CD14-positive monocyte (primary cell): ENCODE measurements at regions not wholly inside any gene's neighbourhood (a gene's known extent, or its start where the extent isn't known, plus 50 kb on each side); places are given as distances from the start of the nearest gene placed in this dataset.

Source experiments
- DNase-seq, 3 donors: peaks; one replicate each; pipeline ENCODE4 v3.0.0-alpha.2; 2011 to 2022
- H2AFZ ChIP-seq: 2 replicates; pipeline ENCODE4 v1.6.0; 2012; ENCODE audit warnings: mild to moderate bottlenecking, low read depth, low read length, inconsistent platforms; ENCODE audit not compliant: insufficient read depth, poor library complexity, severe bottlenecking
- H3K27ac ChIP-seq, 2 donors: 1 replicate in 1 of 2; 2 replicates in 1 of 2; pipeline ENCODE4 v1.5.1; 2012 to 2013; ENCODE audit warnings: low read length in 2 of 2, control low read depth in 1 of 2, inconsistent platforms in 1 of 2, low read depth in 1 of 2, mild to moderate bottlenecking in 1 of 2
- H3K27me3 ChIP-seq, 2 donors: one replicate each; pipeline versions ENCODE4 v1.6.0 to v1.6.1; 2011 to 2013; ENCODE audit warnings: low read length in 2 of 2; ENCODE audit not compliant: control insufficient read depth in 2 of 2, insufficient read depth in 2 of 2
- H3K36me3 ChIP-seq, 2 donors: replicated peaks in 1 of 2; 1 replicate in 1 of 2; 2 replicates in 1 of 2; pipeline versions ENCODE4 v1.5.1 to v1.6.1; 2012 to 2013; ENCODE audit warnings: low read length in 2 of 2, control low read depth in 1 of 2, inconsistent platforms in 1 of 2, mild to moderate bottlenecking in 1 of 2; ENCODE audit not compliant: insufficient read depth in 2 of 2, control insufficient read depth in 1 of 2
- H3K4me1 ChIP-seq, 2 donors: 1 replicate in 1 of 2; 2 replicates in 1 of 2; pipeline versions ENCODE4 v1.5.1 to v1.6.1; 2012 to 2013; ENCODE audit warnings: low read length in 2 of 2, control low read depth in 1 of 2, inconsistent platforms in 1 of 2, mild to moderate bottlenecking in 1 of 2, moderate library complexity in 1 of 2; ENCODE audit not compliant: insufficient read depth in 2 of 2, control insufficient read depth in 1 of 2
- H3K4me2 ChIP-seq: replicated peaks from 2 replicates; pipeline ENCODE3; 2012; ENCODE audit warnings: low read length, moderate library complexity, mild to moderate bottlenecking; ENCODE audit not compliant: poor library complexity, severe bottlenecking; ENCODE audit errors: extremely low read depth
- H3K4me3 ChIP-seq, 3 experiments: fragments of 200-600 bp in 1 of 3; sonication (generic) in 1 of 3; replicated peaks in 1 of 3; 1 replicate in 2 of 3; 2 replicates in 1 of 3; pipeline ENCODE4 v1.5.1; 2011 to 2013; ENCODE audit warnings: low read length in 3 of 3, mild to moderate bottlenecking in 3 of 3, control low read depth in 2 of 3, low read depth in 2 of 3, inconsistent platforms in 1 of 3, moderate library complexity in 1 of 3
- H3K79me2 ChIP-seq: 2 replicates; pipeline ENCODE4 v1.6.0; 2012; ENCODE audit warnings: mild to moderate bottlenecking, control low read depth, inconsistent platforms, low read length, moderate library complexity; ENCODE audit not compliant: insufficient read depth
- H3K9ac ChIP-seq: 2 replicates; pipeline ENCODE4 v1.6.0; 2017; ENCODE audit warnings: low read length, mild to moderate bottlenecking; ENCODE audit not compliant: insufficient read depth, poor library complexity, severe bottlenecking
- H3K9me3 ChIP-seq, 2 donors: replicated peaks in 1 of 2; 1 replicate in 1 of 2; 2 replicates in 1 of 2; pipeline versions ENCODE4 v1.5.1 to v1.6.1; 2012 to 2013; ENCODE audit warnings: low read length in 2 of 2, control low read depth in 1 of 2; ENCODE audit not compliant: control insufficient read depth in 1 of 2, insufficient read depth in 1 of 2
- H4K20me1 ChIP-seq: 2 replicates; pipeline ENCODE4 v1.6.0; 2012; ENCODE audit warnings: mild to moderate bottlenecking, low read length, control low read depth, moderate library complexity; ENCODE audit not compliant: insufficient read depth
- H3K27ac Mint-ChIP-seq, 7 donors: one replicate each; pipeline ENCODE4 v1.8.0; 2020; ENCODE audit warnings: mild to moderate bottlenecking in 7 of 7, mixed read lengths in 7 of 7, moderate library complexity in 6 of 7, inconsistent platforms in 2 of 7
- H3K27me3 Mint-ChIP-seq, 3 donors: one replicate each; pipeline ENCODE4 v1.8.0; 2021 to 2022; ENCODE audit warnings: low read depth in 3 of 3, mild to moderate bottlenecking in 3 of 3, mixed read lengths in 3 of 3, moderate library complexity in 3 of 3, inconsistent platforms in 1 of 3
- H3K36me3 Mint-ChIP-seq, 2 donors: one replicate each; pipeline ENCODE4 v1.8.0; 2020; ENCODE audit warnings: mixed read lengths in 2 of 2, inconsistent platforms in 1 of 2, mild to moderate bottlenecking in 1 of 2
- H3K4me1 Mint-ChIP-seq: one replicate; pipeline ENCODE4 v1.8.0; 2020; ENCODE audit warnings: mild to moderate bottlenecking, mixed read lengths
- H3K4me3 Mint-ChIP-seq, 2 donors: one replicate each; pipeline ENCODE4 v1.8.0; 2020; ENCODE audit warnings: mild to moderate bottlenecking in 2 of 2, mixed read lengths in 2 of 2, moderate library complexity in 1 of 2
- H3K9me3 Mint-ChIP-seq, 7 donors: one replicate each; pipeline ENCODE4 v1.8.0; 2020 to 2022; ENCODE audit warnings: mixed read lengths in 7 of 7, mild to moderate bottlenecking in 6 of 7, moderate library complexity in 6 of 7, inconsistent platforms in 2 of 7
- WGBS: methylation state at CpG from one replicate; pipeline ENCODE4 v1.1.5; 2013; ENCODE audit warnings: missing lambda C conversion rate; ENCODE audit not compliant: insufficient coverage; 5-methylcytosine and 5-hydroxymethylcytosine counted together
- intact Hi-C, 2 donors: fragments of 100-400 bp; cut with micrococcal nuclease; formaldehyde crosslinking; loops; one replicate each; pipeline versions ENCODE4 v1.15.0 to v1.15.1; 2023
- TF ChIP-seq, protein P1 (sequence below): fragments of 200-600 bp; IDR thresholded peaks from one replicate; pipeline ENCODE4 v1.8.0; 2022; ENCODE audit warnings: antibody characterized with exemption, mild to moderate bottlenecking

DNA sequence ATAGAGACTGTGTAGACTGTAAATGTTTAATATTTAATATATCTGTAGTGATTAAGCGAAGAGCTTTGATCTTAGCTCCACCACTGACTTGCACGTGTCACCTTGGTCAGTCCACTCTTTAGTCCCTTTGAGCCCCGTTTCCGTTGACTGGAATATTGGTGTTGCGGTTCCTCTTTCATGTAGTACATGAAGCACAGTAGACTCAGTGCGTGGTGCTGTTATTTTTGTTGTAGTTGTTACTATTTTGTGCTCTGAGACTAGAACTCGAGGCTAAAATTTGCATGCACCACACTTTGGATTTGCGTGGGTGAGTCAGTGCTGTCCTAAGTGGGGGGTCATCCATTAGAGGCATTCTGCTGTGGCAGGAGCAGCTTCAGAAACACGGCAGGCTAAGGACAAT is 291.4 kb downstream of the QKI start:
- no peaks in the 10 kb centered on the region for H3K79me2 ChIP-seq
- no peak overlapping the region for H3K27ac ChIP-seq
- H3K9ac ChIP-seq, result no peak overlapping the region
- whole genome bisulfite sequencing, result 95% methylated on average over 3 of the region's 9 CpGs
- Mint-ChIP-seq H3K27ac (no peak overlapping the region), H3K4me1 (peaks cover 64% of the 10 kb centered on the region), H3K9me3 (peaks cover 1 to 7% (median 4%) of the 10 kb centered on the region in 7 donors), H3K27me3 (peaks cover 3 to 9% (median 5%) of the 10 kb centered on the region in 3 donors), H3K4me3 (no peak overlapping the region), H3K36me3 (peaks cover 2 to 3% of the 10 kb centered on the region in 2 donors)
- peaks cover 0 to 5% of the 10 kb centered on the region in 2 donors for H3K9me3 ChIP-seq
- H4K20me1 ChIP-seq, result no peaks in the 10 kb centered on the region
- H3K4me2 ChIP-seq, result no peak overlapping the region
- no peak overlapping the region for H2AFZ ChIP-seq
- H3K27me3 ChIP-seq, result no peaks in the 10 kb centered on the region
- TF ChIP-seq, protein P1, sequence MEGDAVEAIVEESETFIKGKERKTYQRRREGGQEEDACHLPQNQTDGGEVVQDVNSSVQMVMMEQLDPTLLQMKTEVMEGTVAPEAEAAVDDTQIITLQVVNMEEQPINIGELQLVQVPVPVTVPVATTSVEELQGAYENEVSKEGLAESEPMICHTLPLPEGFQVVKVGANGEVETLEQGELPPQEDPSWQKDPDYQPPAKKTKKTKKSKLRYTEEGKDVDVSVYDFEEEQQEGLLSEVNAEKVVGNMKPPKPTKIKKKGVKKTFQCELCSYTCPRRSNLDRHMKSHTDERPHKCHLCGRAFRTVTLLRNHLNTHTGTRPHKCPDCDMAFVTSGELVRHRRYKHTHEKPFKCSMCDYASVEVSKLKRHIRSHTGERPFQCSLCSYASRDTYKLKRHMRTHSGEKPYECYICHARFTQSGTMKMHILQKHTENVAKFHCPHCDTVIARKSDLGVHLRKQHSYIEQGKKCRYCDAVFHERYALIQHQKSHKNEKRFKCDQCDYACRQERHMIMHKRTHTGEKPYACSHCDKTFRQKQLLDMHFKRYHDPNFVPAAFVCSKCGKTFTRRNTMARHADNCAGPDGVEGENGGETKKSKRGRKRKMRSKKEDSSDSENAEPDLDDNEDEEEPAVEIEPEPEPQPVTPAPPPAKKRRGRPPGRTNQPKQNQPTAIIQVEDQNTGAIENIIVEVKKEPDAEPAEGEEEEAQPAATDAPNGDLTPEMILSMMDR, result no peak
- H3K4me3 ChIP-seq, result no peak overlapping the region
- no peak for DNase-seq
- peaks cover 67% of the 10 kb centered on the region in 2 donors for H3K4me1 ChIP-seq
- intact Hi-C loops, result loop anchor here in 1 of 2 donors (5.0 to 10.0 kb wide), 2 partner anchors 39 to 49 kb away; no protein-coding TSS in a partner anchor
- no peaks in the 10 kb centered on the region for H3K36me3 ChIP-seq

DNA sequence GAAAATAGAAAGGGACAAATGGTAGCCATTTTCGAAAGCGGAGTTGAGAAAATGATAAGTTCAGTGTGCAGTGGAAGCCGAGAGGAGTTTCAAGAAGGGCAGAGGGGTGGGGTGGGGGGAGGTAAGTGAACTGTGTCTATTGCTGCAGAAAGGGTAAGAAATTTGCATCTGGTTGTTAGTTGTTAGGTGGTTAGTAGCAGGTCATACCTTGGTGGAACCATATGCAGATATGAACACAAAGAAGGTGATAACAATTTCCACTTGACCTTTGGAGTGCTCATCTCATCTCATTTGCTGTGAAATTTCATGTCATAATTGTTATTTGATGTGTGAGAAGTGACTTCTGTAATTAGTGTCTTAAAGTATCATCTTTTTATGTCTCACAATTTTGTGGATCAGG is 288.2 kb downstream of the QKI start:
- Histone ChIP-seq H3K27ac (no peak overlapping the region), H3K4me2 (no peak overlapping the region), H3K79me2 (no peaks in the 10 kb centered on the region), H3K4me1 (peaks cover 48% of the 10 kb centered on the region in 2 donors), H3K27me3 (no peaks in the 10 kb centered on the region), H3K36me3 (no peaks in the 10 kb centered on the region), H3K9me3 (peaks cover 0 to 5% of the 10 kb centered on the region in 2 donors), H3K4me3 (no peak overlapping the region), H3K9ac (no peak overlapping the region), H4K20me1 (no peaks in the 10 kb centered on the region), H2AFZ (no peak overlapping the region)
- Mint-ChIP-seq H3K27ac (no peak overlapping the region), H3K27me3 (peaks cover 6 to 13% (median 7%) of the 10 kb centered on the region in 3 donors), H3K36me3 (peaks cover 3% of the 10 kb centered on the region in 2 donors), H3K9me3 (peaks cover 1 to 7% (median 4%) of the 10 kb centered on the region in 7 donors), H3K4me1 (peaks cover 46% of the 10 kb centered on the region), H3K4me3 (no peak overlapping the region)
- WGBS, result 100% methylated on average over 3 of the region's 3 CpGs
- TF ChIP-seq, protein P1, result no peak
- no peak for DNase-seq
- intact Hi-C loops, result loop anchor here in 1 of 2 donors (10.0 kb wide), 1 partner anchor 52 kb away; no protein-coding TSS in a partner anchor
